CD4-positive, CD25-positive, alpha-beta regulatory T cell (primary cell): ENCODE measurements at regions not wholly inside any gene's neighbourhood (a gene's known extent, or its start where the extent isn't known, plus 50 kb on each side); places are given as distances from the start of the nearest gene placed in this dataset.
"Not testable (repeated sequence)": the region's sequence is repeated elsewhere in the genome, so short reads cannot be mapped to it uniquely, and the experiment has no call there.

Experiments
- ATAC-seq, 2 donors: fragments of 150-1000 bp; cut with Tn5 transposase; one replicate each; pipeline ENCODE4 v1.10.0; 2021; ENCODE audit warnings: low read depth in 2 of 2, moderate number of reproducible peaks in 2 of 2, moderate library complexity in 1 of 2
- DNase-seq, 3 donors: peaks; one replicate each; pipeline versions ENCODE4 v3.0.0 to v3.0.0-alpha.2; 2012 to 2022; ENCODE audit warnings: mixed read lengths in 1 of 3
- H3K27ac ChIP-seq: one replicate; pipeline ENCODE4 v1.7.0; 2013; ENCODE audit warnings: mild to moderate bottlenecking, low read length; ENCODE audit not compliant: insufficient read depth, poor library complexity, severe bottlenecking
- H3K27me3 ChIP-seq: one replicate; pipeline ENCODE4 v1.7.0; 2013; ENCODE audit warnings: low read length; ENCODE audit not compliant: control insufficient read depth, insufficient read depth
- H3K36me3 ChIP-seq: one replicate; pipeline ENCODE4 v1.7.0; 2013; ENCODE audit warnings: mild to moderate bottlenecking, low read length, moderate library complexity; ENCODE audit not compliant: control insufficient read depth, insufficient read depth
- H3K4me1 ChIP-seq: 2 replicates; pipeline ENCODE4 v1.7.0; 2013; ENCODE audit warnings: mild to moderate bottlenecking, low read length; ENCODE audit not compliant: insufficient read depth, control insufficient read depth, poor library complexity, severe bottlenecking
- H3K4me3 ChIP-seq: one replicate; pipeline ENCODE4 v1.7.0; 2013; ENCODE audit warnings: low read depth, mild to moderate bottlenecking, low read length, moderate library complexity
- H3K9me3 ChIP-seq, 2 experiments: 1 replicate in 1 of 2; 2 replicates in 1 of 2; pipeline ENCODE4 v1.7.0; 2013; ENCODE audit warnings: low read length in 2 of 2, mild to moderate bottlenecking in 1 of 2, moderate library complexity in 1 of 2; ENCODE audit not compliant: control insufficient read depth in 2 of 2
- H3K27ac Mint-ChIP-seq, 3 donors: one replicate each; pipeline ENCODE4 v1.8.0; 2020 to 2022; ENCODE audit warnings: mild to moderate bottlenecking in 3 of 3, mixed read lengths in 3 of 3, moderate library complexity in 2 of 3
- H3K27me3 Mint-ChIP-seq: one replicate; pipeline ENCODE4 v1.8.0; 2022; ENCODE audit warnings: mild to moderate bottlenecking, mixed read lengths
- H3K36me3 Mint-ChIP-seq: one replicate; pipeline ENCODE4 v1.8.0; 2020; ENCODE audit warnings: mixed read lengths
- H3K4me1 Mint-ChIP-seq, 4 donors: one replicate each; pipeline ENCODE4 v1.8.0; 2020 to 2022; ENCODE audit warnings: mixed read lengths in 4 of 4, mild to moderate bottlenecking in 1 of 4
- H3K4me3 Mint-ChIP-seq, 4 donors: one replicate each; pipeline ENCODE4 v1.8.0; 2020 to 2022; ENCODE audit warnings: mild to moderate bottlenecking in 4 of 4, mixed read lengths in 4 of 4, moderate library complexity in 3 of 4
- H3K9me3 Mint-ChIP-seq, 7 donors: one replicate each; pipeline ENCODE4 v1.8.0; 2020 to 2022; ENCODE audit warnings: mixed read lengths in 7 of 7, mild to moderate bottlenecking in 3 of 7, moderate library complexity in 2 of 7

- H3K36me3 Mint-ChIP-seq, result no peaks in the 10 kb centered on the region
- no peaks in the 10 kb centered on the region for H3K9me3 ChIP-seq
- no peaks in the 10 kb centered on the region for H3K9me3 Mint-ChIP-seq
- H3K4me1 Mint-ChIP-seq, result no peaks in the 10 kb centered on the region
- no peak for ATAC-seq
- H3K27me3 Mint-ChIP-seq, result peaks cover 39% of the 10 kb centered on the region
- H3K27ac Mint-ChIP-seq, result no peak overlapping the region
- no peak overlapping the region for H3K4me3 ChIP-seq
- no peak for DNase-seq
- H3K27ac ChIP-seq, result no peak overlapping the region
- peaks cover 22% of the 10 kb centered on the region for H3K27me3 ChIP-seq
- no peak overlapping the region for H3K4me3 Mint-ChIP-seq
- no peaks in the 10 kb centered on the region for H3K4me1 ChIP-seq
- no peaks in the 10 kb centered on the region for H3K36me3 ChIP-seq
These were observed 61.8 kb upstream of the UBASH3B start for GRCh38 chr11:122593473-122594420.

DNA sequence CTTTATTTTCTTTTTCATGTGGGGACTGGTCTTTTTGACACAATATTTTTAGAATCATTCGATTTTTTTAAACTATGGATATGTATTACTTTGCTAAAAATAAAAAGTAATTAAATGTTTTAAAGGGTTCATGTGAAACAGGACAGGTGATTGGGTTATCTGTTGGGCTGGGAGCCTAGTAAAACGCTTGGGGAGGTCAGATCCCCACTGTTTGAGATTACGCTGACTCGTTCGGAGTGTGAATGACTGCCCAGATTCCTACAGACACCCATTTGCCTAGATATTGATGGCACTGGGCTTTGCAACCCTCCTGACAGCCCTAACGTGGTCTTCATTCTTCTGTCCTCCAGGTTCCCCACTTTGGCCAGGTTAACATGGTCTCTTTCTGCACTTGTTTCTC lies 62.9 kb upstream of the UBASH3B start:
- ATAC-seq (no peak), DNase-seq (no peak)
- Mint-ChIP-seq H3K27ac (no peak overlapping the region), H3K27me3 (peaks cover 43% of the 10 kb centered on the region), H3K9me3 (peaks cover 0 to 4% (median 0%) of the 10 kb centered on the region in 7 donors), H3K36me3 (no peaks in the 10 kb centered on the region), H3K4me1 (no peaks in the 10 kb centered on the region), H3K4me3 (no peak overlapping the region)
- no peaks in the 10 kb centered on the region for H3K36me3 ChIP-seq
- no peak overlapping the region for H3K27ac ChIP-seq
- no peak overlapping the region for H3K4me3 ChIP-seq
- peaks cover 19% of the 10 kb centered on the region for H3K27me3 ChIP-seq
- peaks cover 0 to 3% of the 10 kb centered on the region in 2 experiments for H3K9me3 ChIP-seq
- H3K4me1 ChIP-seq, result no peaks in the 10 kb centered on the region

DNA sequence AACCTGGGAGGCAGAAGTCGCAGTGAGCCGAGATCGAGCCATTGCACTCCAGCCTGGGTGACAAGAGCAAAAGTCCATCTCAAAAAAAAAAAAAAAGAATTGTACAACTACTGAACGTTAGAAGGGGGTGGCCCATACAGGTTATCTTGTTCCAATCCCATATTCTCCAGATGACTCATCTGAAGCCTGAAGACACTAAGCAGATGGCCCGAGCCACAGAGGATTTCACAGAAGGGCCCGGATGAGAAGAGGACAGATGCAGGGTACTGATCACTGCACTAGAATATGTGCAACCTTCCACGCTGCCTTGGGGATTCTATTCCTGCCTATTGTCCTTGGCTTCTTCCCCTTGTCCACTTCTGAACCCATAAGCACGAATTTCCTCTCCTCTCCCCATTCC lies 70.9 kb upstream of the UBASH3B start:
- H3K4me3 ChIP-seq, result no peak overlapping the region
- H3K27ac ChIP-seq, result no peak overlapping the region
- H3K27me3 ChIP-seq, result peaks cover 14% of the 10 kb centered on the region
- Mint-ChIP-seq H3K36me3 (no peaks in the 10 kb centered on the region), H3K4me3 (no peak overlapping the region), H3K27ac (no peak overlapping the region), H3K4me1 (peaks cover 0 to 12% (median 8%) of the 10 kb centered on the region in 4 donors), H3K9me3 (peaks cover 0 to 5% (median 2%) of the 10 kb centered on the region in 7 donors), H3K27me3 (peaks cover 30% of the 10 kb centered on the region)
- peaks cover 0 to 3% of the 10 kb centered on the region in 2 experiments for H3K9me3 ChIP-seq
- DNase-seq (no peak), ATAC-seq (no peak)
- no peaks in the 10 kb centered on the region for H3K36me3 ChIP-seq
- peaks cover 6% of the 10 kb centered on the region for H3K4me1 ChIP-seq

DNA sequence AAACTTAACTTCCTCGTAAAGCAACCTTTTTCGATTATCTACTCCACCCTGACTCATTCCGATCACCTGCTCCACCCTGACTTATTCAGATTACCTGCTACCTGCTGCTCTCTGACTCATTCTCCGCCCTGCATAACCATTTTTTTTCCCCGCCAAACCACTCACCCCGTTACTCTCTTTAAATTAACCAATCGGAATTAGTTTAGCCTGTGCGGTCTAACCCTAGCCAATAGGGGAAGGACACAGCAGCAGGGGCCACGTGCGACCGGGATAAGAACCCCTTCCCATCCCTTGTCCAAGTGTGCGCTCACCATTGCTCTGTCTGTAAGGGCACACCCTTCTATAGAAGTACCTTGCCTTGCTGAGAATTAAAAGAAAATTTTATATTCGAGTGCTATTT lies 75.5 kb upstream of the UBASH3B start:
- H3K4me1 ChIP-seq, H3K27me3 ChIP-seq, H3K27ac Mint-ChIP-seq, H3K9me3 ChIP-seq, ATAC-seq, H3K9me3 Mint-ChIP-seq, H3K27ac ChIP-seq, H3K36me3 ChIP-seq, H3K36me3 Mint-ChIP-seq, DNase-seq, H3K4me3 ChIP-seq: not testable (repeated sequence)
- peak overlapping the region in 1 of 4 donors; percentile 75 for H3K4me3 Mint-ChIP-seq
- H3K4me1 Mint-ChIP-seq, result peaks cover 0 to 12% (median 8%) of the 10 kb centered on the region in 4 donors
- H3K27me3 Mint-ChIP-seq, result peaks cover 21% of the 10 kb centered on the region

GRCh38 chr11:122578171-122578825 lies 77.2 kb upstream of the UBASH3B start:
- no peaks in the 10 kb centered on the region for H3K9me3 ChIP-seq
- Mint-ChIP-seq H3K36me3 (no peaks in the 10 kb centered on the region), H3K27me3 (peaks cover 17% of the 10 kb centered on the region), H3K4me3 (no peak overlapping the region), H3K4me1 (peaks cover 0 to 12% (median 8%) of the 10 kb centered on the region in 4 donors), H3K27ac (no peak overlapping the region), H3K9me3 (peaks cover 0 to 2% (median 0%) of the 10 kb centered on the region in 7 donors)
- no peaks in the 10 kb centered on the region for H3K36me3 ChIP-seq
- DNase-seq, result no peak
- H3K27me3 ChIP-seq, result no peaks in the 10 kb centered on the region
- H3K4me3 ChIP-seq, result no peak overlapping the region
- no peak overlapping the region for H3K27ac ChIP-seq
- ATAC-seq, result no peak
- peaks cover 6% of the 10 kb centered on the region for H3K4me1 ChIP-seq

DNA sequence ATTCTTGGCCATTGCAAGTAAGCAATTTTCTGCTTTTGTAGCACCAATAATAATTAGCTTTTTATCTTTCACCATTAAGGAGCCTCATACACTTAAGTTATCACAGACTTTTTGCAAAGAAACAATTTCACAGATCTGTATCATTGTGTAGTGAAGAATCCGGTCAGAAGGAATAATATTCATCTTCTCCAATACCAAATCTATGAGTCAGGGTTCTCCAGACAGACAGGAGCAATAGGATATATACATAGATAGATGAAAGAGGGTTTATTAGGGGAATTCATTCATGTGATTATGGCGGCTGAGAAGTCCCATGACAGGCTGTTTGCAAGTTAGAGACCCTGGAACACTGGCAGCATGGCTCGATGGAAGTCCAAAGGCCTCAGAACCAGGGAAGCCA lies 82.9 kb upstream of the UBASH3B start:
- Histone ChIP-seq H3K27me3 (peaks cover 3% of the 10 kb centered on the region), H3K27ac (no peak overlapping the region), H3K9me3 (no peaks in the 10 kb centered on the region), H3K36me3 (no peaks in the 10 kb centered on the region), H3K4me3 (no peak overlapping the region), H3K4me1 (no peaks in the 10 kb centered on the region)
- Mint-ChIP-seq H3K36me3 (no peaks in the 10 kb centered on the region), H3K9me3 (peaks cover 0 to 6% (median 0%) of the 10 kb centered on the region in 7 donors), H3K27me3 (peaks cover 7% of the 10 kb centered on the region), H3K4me3 (no peak overlapping the region), H3K27ac (no peak overlapping the region), H3K4me1 (no peaks in the 10 kb centered on the region)
- no peak for ATAC-seq
- no peak for DNase-seq

GRCh38 chr11:122563761-122564160 lies 91.8 kb upstream of the UBASH3B start:
- DNase-seq (no peak), ATAC-seq (no peak)
- no peak overlapping the region for H3K27ac Mint-ChIP-seq
- H3K4me3 ChIP-seq, result no peak overlapping the region
- no peaks in the 10 kb centered on the region for H3K36me3 ChIP-seq
- peaks cover 0 to 4% (median 0%) of the 10 kb centered on the region in 7 donors for H3K9me3 Mint-ChIP-seq
- no peaks in the 10 kb centered on the region for H3K36me3 Mint-ChIP-seq
- no peak overlapping the region for H3K27ac ChIP-seq
- H3K27me3 Mint-ChIP-seq, result peaks cover 28% of the 10 kb centered on the region
- no peaks in the 10 kb centered on the region for H3K4me1 Mint-ChIP-seq
- no peaks in the 10 kb centered on the region for H3K27me3 ChIP-seq
- H3K4me1 ChIP-seq, result no peaks in the 10 kb centered on the region
- H3K4me3 Mint-ChIP-seq, result no peak overlapping the region
- H3K9me3 ChIP-seq, result no peaks in the 10 kb centered on the region
